MCF 10A (cell line): ENCODE measurements at regions not wholly inside any gene's neighbourhood (a gene's known extent, or its start where the extent isn't known, plus 50 kb on each side); places are given as distances from the start of the nearest gene placed in this dataset.
A peak's percentile ranks its signal among the peaks of the same experiment; 100 is the strongest.

Source experiments
- BruUV-seq: library from RNA; stranded (reverse); fragments of 400-500 nt; replicated peaks from 2 replicates; lab custom pipeline; 2021; lab: Mats Ljungman, UMichigan
- CTCF ChIA-PET: fragments of 300-600 bp; sonication (Branson Sonifier 250); formaldehyde crosslinking; extraction: SDS; loops from one replicate; lab custom pipeline; 2021; ENCODE audit warnings: antibody characterized with exemption, inconsistent platforms; lab: Yijun Ruan, JAX
- POLR2A ChIA-PET: fragments of 300-600, 350-650 bp; sonication (Branson Sonifier 250); formaldehyde crosslinking; extraction: SDS; loops from one replicate; lab custom pipeline; 2020; ENCODE audit warnings: antibody characterized with exemption, inconsistent platforms; lab: Yijun Ruan, JAX
- DNase-seq: peaks from one replicate; pipeline ENCODE4 v3.0.0-alpha.2; 2018; ENCODE audit not compliant: unreplicated experiment
- H3K27ac Mint-ChIP-seq: one replicate; pipeline ENCODE4 v1.8.0; 2022; ENCODE audit warnings: mild to moderate bottlenecking, low read depth, mixed read lengths; ENCODE audit not compliant: unreplicated experiment
- H3K27me3 Mint-ChIP-seq: one replicate; pipeline ENCODE4 v1.8.0; 2022; ENCODE audit warnings: mixed read lengths; ENCODE audit not compliant: insufficient read depth, unreplicated experiment
- H3K36me3 Mint-ChIP-seq: one replicate; pipeline ENCODE4 v1.8.0; 2022; ENCODE audit warnings: mild to moderate bottlenecking, moderate library complexity, mixed read lengths; ENCODE audit not compliant: insufficient read depth, unreplicated experiment
- H3K4me1 Mint-ChIP-seq: one replicate; pipeline ENCODE4 v1.8.0; 2022; ENCODE audit warnings: mixed read lengths; ENCODE audit not compliant: insufficient read depth, unreplicated experiment
- H3K4me3 Mint-ChIP-seq: one replicate; pipeline ENCODE4 v1.8.0; 2022; ENCODE audit warnings: mild to moderate bottlenecking, moderate library complexity, mixed read lengths; ENCODE audit not compliant: unreplicated experiment
- H3K9me3 Mint-ChIP-seq: one replicate; pipeline ENCODE4 v1.8.0; 2022; ENCODE audit warnings: mixed read lengths; ENCODE audit not compliant: unreplicated experiment
- intact Hi-C: fragments of 100-400 bp; cut with micrococcal nuclease; formaldehyde crosslinking; loops from 2 replicates; pipeline ENCODE4 v1.14.1; 2022
- TF ChIP-seq, protein P1 (sequence below): fragments of 200-600 bp; IDR thresholded peaks from one replicate; pipeline ENCODE4 v1.8.0; 2022; ENCODE audit warnings: antibody characterized with exemption, mild to moderate bottlenecking; ENCODE audit not compliant: unreplicated experiment

DNA sequence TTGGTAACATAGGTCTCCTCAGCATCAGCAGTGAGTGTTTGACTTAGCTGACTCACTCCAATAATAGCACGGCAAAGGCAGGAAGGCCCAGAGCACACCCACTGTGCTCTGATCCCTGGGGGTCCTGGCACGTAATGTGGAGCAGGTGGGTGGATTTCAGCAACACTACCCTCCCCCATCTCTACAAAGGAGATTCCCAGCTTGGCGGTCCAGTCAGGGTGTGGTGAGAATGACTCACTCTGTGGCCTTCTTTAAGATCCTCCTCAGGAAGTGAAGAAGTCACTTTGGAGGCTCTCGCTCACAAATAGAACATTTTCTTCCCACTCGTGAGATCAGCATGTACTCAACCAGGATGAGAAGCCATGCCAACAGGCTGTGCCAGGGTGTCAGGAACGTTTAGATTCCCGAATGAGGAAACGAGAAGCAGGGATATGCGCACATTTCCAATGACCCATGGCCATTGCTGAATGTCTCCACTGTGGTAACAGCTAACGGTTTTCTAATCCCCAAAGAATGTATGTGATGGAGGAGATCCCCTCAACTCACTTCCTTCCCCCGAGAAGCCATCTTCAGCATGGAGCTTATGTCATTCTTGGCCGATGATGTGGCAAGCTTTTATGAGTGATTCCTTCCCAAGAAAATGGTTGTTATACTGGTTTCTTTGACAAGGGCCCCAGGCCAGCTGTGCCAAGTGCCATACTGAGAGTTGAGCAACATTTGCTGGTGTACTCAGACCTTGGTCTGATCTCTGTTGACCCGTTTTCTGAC lies 365.2 kb downstream of the C16orf95 start:
- TSS peak; percentile 95 for BruUV-seq
- TF ChIP-seq, protein P1, sequence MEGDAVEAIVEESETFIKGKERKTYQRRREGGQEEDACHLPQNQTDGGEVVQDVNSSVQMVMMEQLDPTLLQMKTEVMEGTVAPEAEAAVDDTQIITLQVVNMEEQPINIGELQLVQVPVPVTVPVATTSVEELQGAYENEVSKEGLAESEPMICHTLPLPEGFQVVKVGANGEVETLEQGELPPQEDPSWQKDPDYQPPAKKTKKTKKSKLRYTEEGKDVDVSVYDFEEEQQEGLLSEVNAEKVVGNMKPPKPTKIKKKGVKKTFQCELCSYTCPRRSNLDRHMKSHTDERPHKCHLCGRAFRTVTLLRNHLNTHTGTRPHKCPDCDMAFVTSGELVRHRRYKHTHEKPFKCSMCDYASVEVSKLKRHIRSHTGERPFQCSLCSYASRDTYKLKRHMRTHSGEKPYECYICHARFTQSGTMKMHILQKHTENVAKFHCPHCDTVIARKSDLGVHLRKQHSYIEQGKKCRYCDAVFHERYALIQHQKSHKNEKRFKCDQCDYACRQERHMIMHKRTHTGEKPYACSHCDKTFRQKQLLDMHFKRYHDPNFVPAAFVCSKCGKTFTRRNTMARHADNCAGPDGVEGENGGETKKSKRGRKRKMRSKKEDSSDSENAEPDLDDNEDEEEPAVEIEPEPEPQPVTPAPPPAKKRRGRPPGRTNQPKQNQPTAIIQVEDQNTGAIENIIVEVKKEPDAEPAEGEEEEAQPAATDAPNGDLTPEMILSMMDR, result no peak
- Mint-ChIP-seq H3K4me1 (peaks cover 12% of the 10 kb centered on the region), H3K36me3 (no peaks in the 10 kb centered on the region), H3K9me3 (no peaks in the 10 kb centered on the region), H3K4me3 (peak overlapping the region; percentile 28), H3K27me3 (no peaks in the 10 kb centered on the region), H3K27ac (no peak overlapping the region)
- DNase-seq, result peak; percentile 96
- CTCF ChIA-PET, result no interaction called here
- POLR2A ChIA-PET, result interaction anchor here (0.5 kb wide), 1 partner anchor 254 kb away, joined by 4 read pairs; no protein-coding TSS in a partner anchor
- intact Hi-C loops, result no loop called here

DNA sequence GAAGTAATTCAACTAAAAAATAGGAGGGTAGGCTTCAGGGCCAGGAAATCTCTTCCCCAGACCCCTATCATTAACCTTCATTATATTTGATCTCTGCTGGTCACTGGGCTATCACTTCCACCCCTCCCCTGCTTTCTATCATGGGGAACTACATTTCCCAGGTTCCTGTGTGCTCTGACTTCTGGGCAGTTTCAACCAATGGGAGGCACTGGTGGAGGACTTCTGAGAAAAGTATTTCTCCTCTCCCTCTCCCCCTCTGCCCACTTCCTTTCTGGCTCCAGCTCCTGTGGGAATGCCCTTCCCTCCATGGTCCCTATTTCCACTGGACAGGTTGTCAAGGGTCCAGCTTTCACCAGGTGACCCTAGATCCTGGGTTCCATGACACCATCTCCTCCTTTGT lies 364.4 kb downstream of the C16orf95 start:
- POLR2A ChIA-PET, result no interaction called here

DNA sequence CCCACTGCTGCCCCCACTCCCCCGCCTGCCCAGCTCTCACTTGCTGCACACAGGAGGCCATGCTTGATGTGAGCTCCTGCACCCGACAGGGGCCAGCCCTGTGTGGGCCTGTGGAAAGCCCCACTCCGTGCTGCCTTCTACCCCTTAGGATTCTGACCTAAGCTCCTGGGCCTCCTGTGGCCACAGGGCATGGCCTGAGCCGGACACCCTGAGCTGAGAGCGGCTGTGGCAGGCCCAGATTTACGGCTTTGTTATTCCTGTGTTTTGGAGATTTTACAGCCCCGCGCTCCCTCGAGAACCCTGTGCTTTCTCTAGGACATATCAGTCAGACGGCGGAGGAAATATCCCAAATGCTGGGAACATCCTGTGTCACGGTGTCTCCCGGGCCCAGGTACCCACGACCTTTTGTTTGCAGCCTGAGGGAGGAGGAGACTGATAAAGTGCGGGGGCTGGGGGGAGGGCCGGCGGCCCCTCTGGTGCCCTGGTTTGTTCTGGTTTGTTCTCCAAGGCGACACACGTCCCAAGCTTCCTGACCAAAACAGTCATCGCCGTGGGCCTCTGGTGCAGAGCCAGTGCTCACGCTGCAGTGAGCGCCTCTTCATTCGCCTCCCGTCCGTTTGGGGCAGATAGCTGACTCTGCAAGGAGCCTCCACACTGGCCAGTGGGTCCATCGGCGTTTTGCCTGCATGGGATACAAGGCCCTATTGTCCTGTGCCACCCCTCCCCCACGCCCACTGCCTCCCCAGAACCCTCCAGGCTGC lies 363.4 kb downstream of the C16orf95 start:
- BruUV-seq, result no TSS peak
- intact Hi-C loops, result no loop called here
- CTCF ChIA-PET, result interaction anchor here (0.6 to 0.7 kb wide), 2 partner anchors 107 to 285 kb away, joined by 3 read pairs; no protein-coding TSS in a partner anchor
- TF ChIP-seq, protein P1, result no peak
- POLR2A ChIA-PET, result no interaction called here
- Mint-ChIP-seq H3K4me1 (peaks cover 12% of the 10 kb centered on the region), H3K27ac (no peak overlapping the region), H3K36me3 (no peaks in the 10 kb centered on the region), H3K4me3 (no peak overlapping the region), H3K27me3 (no peaks in the 10 kb centered on the region), H3K9me3 (no peaks in the 10 kb centered on the region)
- no peak for DNase-seq

More for the DNA sequence above, 364.4 kb downstream of the C16orf95 start:
- no TSS peak for BruUV-seq
- no peak overlapping the region for H3K27ac Mint-ChIP-seq
- peak overlapping the region; percentile 12 for H3K4me3 Mint-ChIP-seq
- peak; percentile 9 for DNase-seq
- H3K36me3 Mint-ChIP-seq, result no peaks in the 10 kb centered on the region
- H3K9me3 Mint-ChIP-seq, result no peaks in the 10 kb centered on the region
- H3K4me1 Mint-ChIP-seq, result peaks cover 12% of the 10 kb centered on the region
- H3K27me3 Mint-ChIP-seq, result no peaks in the 10 kb centered on the region
- intact Hi-C loops, result no loop called here
- CTCF ChIA-PET, result no interaction called here
- TF ChIP-seq, protein P1, result no peak

DNA sequence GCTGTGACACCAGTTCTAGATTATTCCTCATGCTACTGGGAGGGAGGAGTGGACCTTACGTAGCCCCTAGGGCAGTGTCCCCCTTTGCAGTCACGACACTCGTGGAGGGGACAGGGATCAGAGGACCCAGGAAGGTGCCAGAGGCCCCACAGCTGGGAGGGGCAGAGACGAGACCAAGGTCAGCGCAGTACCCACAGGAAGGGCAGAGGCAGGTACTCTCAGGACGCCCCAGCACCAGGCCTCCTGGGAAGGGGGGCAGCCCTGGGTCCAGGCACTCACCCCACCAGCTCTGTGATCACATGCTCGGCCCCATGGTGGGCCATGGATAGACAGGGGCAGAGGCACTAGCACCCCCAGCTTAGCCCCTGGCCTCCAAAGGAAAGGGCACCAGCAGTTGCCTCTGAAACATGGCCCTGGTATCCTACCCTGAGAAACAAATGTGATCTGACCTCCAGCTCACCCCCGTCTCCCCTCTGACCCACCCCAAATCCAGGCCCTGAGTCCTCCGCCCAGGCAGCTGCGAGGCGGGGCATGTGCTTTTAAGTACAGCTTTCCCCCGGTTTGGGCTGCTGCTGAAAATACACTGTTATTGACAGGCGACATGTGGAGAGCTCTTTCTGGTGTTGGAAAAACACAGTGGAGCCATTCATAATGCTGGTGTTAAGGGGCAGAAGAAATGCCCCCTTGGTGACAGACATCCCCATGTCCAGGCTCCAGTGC lies 361.9 kb downstream of the C16orf95 start:
- H3K4me3 Mint-ChIP-seq, result no peak overlapping the region
- ChIA-PET POLR2A (no interaction called here), CTCF (no interaction called here)
- no peak overlapping the region for H3K27ac Mint-ChIP-seq
- peaks cover 12% of the 10 kb centered on the region for H3K4me1 Mint-ChIP-seq
- no peaks in the 10 kb centered on the region for H3K9me3 Mint-ChIP-seq
- no peak for DNase-seq
- H3K36me3 Mint-ChIP-seq, result no peaks in the 10 kb centered on the region
- peaks cover 10% of the 10 kb centered on the region for H3K27me3 Mint-ChIP-seq
- intact Hi-C loops, result no loop called here
- TF ChIP-seq, protein P1, result no peak
- no TSS peak for BruUV-seq
